ENCODE measurements at regions not wholly inside any gene's neighbourhood (a gene's known extent, or its start where the extent isn't known, plus 50 kb on each side); places are given as distances from the start of the nearest gene placed in this dataset.

GRCh38 chr2:88236666-88237065 is 66.5 kb downstream of the THNSL2 start:
- Histone ChIP-seq H3K4me3 (ENCODE audit: low read depth, low read length) (no peak overlapping the region), H3K36me3 (ENCODE audit: control insufficient read depth, insufficient read depth, low read length) (no peaks in the 10 kb centered on the region), H3K4me1 (no peaks in the 10 kb centered on the region), H3K9me3 (ENCODE audit: control insufficient read depth, low read length) (no peaks in the 10 kb centered on the region), H3K79me2 (no peaks in the 10 kb centered on the region), H3K27ac (no peak overlapping the region), H2AFZ (no peak overlapping the region), H3K4me2 (ENCODE audit: low read length) (no peak overlapping the region), H3K9ac (no peak overlapping the region), H3K27me3 (ENCODE audit: control insufficient read depth, insufficient read depth, low read length) (no peaks in the 10 kb centered on the region)
- no peak for TF ChIP-seq CTCF (IDR thresholded peaks at IDR 0.05)
